AG04450 (cell line): ENCODE measurements at regions not wholly inside any gene's neighbourhood (a gene's known extent, or its start where the extent isn't known, plus 50 kb on each side); places are given as distances from the start of the nearest gene placed in this dataset.

Experiments used
- CTCF ChIA-PET: fragments of 300-600, 350-600 bp; formaldehyde crosslinking; extraction: SDS; loops from one replicate; lab custom pipeline; 2022; ENCODE audit warnings: antibody characterized with exemption, inconsistent platforms; lab: Charles Lee
- POLR2A ChIA-PET: fragments of 350-600 bp; formaldehyde crosslinking; extraction: SDS; loops from one replicate; lab custom pipeline; 2021; ENCODE audit warnings: antibody characterized with exemption, inconsistent platforms; lab: Yijun Ruan, JAX
- DNase-seq: peaks from one replicate; pipeline ENCODE4 v3.0.0-alpha.2; 2011; ENCODE audit warnings: low read depth, low spot score
- H3K27ac ChIP-seq: one replicate; pipeline ENCODE4 v1.5.1; 2012; ENCODE audit warnings: low read depth, low read length, control low read depth
- H3K27me3 ChIP-seq: one replicate; pipeline ENCODE4 v1.6.0; 2012; ENCODE audit warnings: low read length; ENCODE audit not compliant: control insufficient read depth, insufficient read depth
- H3K4me3 ChIP-seq: 2 replicates; pipeline ENCODE4 v1.5.1; 2011; ENCODE audit warnings: mild to moderate bottlenecking, low read depth, low read length, control low read depth
- H3K9me3 ChIP-seq: 2 replicates; pipeline ENCODE4 v1.5.1; 2012; ENCODE audit warnings: low read length; ENCODE audit not compliant: control insufficient read depth, insufficient read depth
- CTCF ChIP-seq: IDR thresholded peaks from 2 replicates; pipeline ENCODE4 v1.5.1; 2011; ENCODE audit warnings: low read depth, low read length, control low read depth, inconsistent platforms

GRCh38 chr10:3848775-3849635 lies 64.0 kb upstream of the KLF6 start:
- Histone ChIP-seq H3K4me3 (no peak overlapping the region), H3K27me3 (no peaks in the 10 kb centered on the region), H3K27ac (no peak overlapping the region), H3K9me3 (no peaks in the 10 kb centered on the region)
- CTCF ChIA-PET: no interaction called here
- POLR2A ChIA-PET: interaction anchor here (0.7 to 3.3 kb wide), 4 partner anchors 63 to 607 kb away, joined by 3 to 100 read pairs (median 3); partner anchors contain the start of gene KLF6
- DNase-seq: no peak
- TF ChIP-seq CTCF: no peak

GRCh38 chr10:3848005-3848774 lies 63.2 kb upstream of the KLF6 start:
- no peak overlapping the region for H3K27ac ChIP-seq
- ChIA-PET POLR2A (interaction anchor here (0.7 to 1.2 kb wide), 4 partner anchors 62 to 606 kb away, joined by 3 read pairs; partner anchors contain the start of gene KLF6), CTCF (no interaction called here)
- H3K9me3 ChIP-seq: no peaks in the 10 kb centered on the region
- DNase-seq: no peak
- H3K27me3 ChIP-seq: no peaks in the 10 kb centered on the region
- H3K4me3 ChIP-seq: no peak overlapping the region
- no peak for TF ChIP-seq CTCF

- no peak overlapping the region for H3K4me3 ChIP-seq
- no peak for TF ChIP-seq CTCF
- ChIA-PET POLR2A (interaction anchor here (1.2 kb wide), 1 partner anchor 62 kb away, joined by 3 read pairs; the partner anchor contains the start of gene KLF6), CTCF (no interaction called here)
- no peaks in the 10 kb centered on the region for H3K9me3 ChIP-seq
- H3K27me3 ChIP-seq: no peaks in the 10 kb centered on the region
- H3K27ac ChIP-seq: no peak overlapping the region
- no peak for DNase-seq
Observed at GRCh38 chr10:3846736-3847135, 61.7 kb upstream of the KLF6 start.

GRCh38 chr10:3844491-3845025 lies 59.5 kb upstream of the KLF6 start:
- Histone ChIP-seq H3K4me3 (no peak overlapping the region), H3K27me3 (no peaks in the 10 kb centered on the region), H3K9me3 (no peaks in the 10 kb centered on the region), H3K27ac (no peak overlapping the region)
- POLR2A ChIA-PET: no interaction called here
- CTCF ChIA-PET: no interaction called here
- DNase-seq: no peak
- no peak for TF ChIP-seq CTCF
